GM21447 (cell line): ENCODE measurements at regions not wholly inside any gene's neighbourhood (a gene's known extent, or its start where the extent isn't known, plus 50 kb on each side); places are given as distances from the start of the nearest gene placed in this dataset.
"Not testable (repeated sequence)": the region's sequence is repeated elsewhere in the genome, so short reads cannot be mapped to it uniquely, and the experiment has no call there.

ENCODE experiments used
- ATAC-seq: cut with Tn5 transposase; IDR thresholded peaks from one replicate; pipeline ENCODE4 v1.9.1; 2021; ENCODE audit not compliant: unreplicated experiment

- ATAC-seq: no peak
Measured at GRCh38 chrX:10676235-10676957, 56.0 kb upstream of the MID1 start.

DNA sequence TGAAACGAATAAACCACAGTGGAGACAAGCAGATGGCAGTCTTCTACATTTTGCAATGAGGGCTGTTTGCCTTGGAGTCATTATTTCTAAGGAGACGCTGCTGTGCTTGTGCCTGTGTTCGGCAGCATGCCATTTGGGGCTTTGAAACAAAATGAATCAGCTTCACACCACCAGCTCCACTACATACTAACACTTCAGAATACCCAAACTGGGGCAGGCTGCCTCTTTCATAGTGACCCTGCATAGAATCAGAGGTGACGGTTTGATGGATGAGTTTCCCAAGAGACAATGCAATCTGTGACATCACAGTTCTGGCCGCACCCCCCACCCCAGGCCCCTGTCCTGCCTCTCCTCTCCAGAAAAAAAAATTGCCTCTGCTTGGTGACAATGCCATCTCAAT is 57.1 kb upstream of the MID1 start:
- no peak for ATAC-seq

- no peak for ATAC-seq
Measured at GRCh38 chrX:10679387-10679786, 59.0 kb upstream of the MID1 start.

- no peak for ATAC-seq
Measured at GRCh38 chrX:10681167-10681566, 60.8 kb upstream of the MID1 start.

- ATAC-seq: not testable (repeated sequence)
Measured at GRCh38 chrX:10683631-10684030, 63.2 kb upstream of the MID1 start.

- ATAC-seq: no peak
Measured at GRCh38 chrX:10685923-10686595, 65.7 kb upstream of the MID1 start.

DNA sequence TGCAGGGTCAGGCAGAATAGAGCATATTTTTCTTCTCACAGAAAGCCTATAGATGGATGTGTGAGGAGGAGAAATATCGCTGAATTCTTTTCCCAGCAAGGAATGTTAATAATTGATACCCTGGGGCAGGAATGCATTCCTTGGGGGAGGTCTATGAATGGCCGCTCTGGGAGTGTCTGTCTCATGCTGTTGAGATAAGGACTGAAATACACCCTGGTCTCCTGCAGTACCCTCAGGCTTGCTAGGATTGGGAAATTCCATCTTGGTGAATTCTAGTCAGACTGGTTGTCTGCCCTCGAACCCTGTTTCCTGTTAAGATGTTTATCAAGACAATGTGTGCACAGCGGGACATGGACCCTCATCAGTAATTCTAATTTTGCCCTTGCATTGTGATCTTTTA is 71.4 kb upstream of the MID1 start:
- not testable (repeated sequence) for ATAC-seq

GRCh38 chrX:10697616-10698317 is 77.4 kb upstream of the MID1 start:
- ATAC-seq: no peak

GRCh38 chrX:10698318-10698640 is 77.9 kb upstream of the MID1 start:
- ATAC-seq: no peak

DNA sequence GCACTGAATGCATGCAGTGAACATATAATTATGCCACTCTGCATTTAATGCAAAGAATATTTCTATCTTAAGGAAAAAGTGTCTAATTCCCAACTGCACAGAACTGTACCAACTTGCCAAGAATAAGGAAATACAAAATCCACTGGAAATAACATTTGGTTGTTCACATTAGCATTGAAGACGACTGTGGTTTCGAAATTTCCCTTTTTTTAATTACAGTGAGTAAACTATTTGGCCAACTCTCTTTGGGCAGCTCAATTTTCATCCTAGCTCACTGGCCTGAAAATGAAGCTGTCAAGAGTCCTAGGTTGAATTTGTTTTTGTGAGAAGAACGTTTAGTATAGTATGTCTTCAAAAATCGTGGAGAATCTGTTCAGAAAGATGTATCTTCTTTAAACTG is 81.6 kb upstream of the MID1 start:
- no peak for ATAC-seq

DNA sequence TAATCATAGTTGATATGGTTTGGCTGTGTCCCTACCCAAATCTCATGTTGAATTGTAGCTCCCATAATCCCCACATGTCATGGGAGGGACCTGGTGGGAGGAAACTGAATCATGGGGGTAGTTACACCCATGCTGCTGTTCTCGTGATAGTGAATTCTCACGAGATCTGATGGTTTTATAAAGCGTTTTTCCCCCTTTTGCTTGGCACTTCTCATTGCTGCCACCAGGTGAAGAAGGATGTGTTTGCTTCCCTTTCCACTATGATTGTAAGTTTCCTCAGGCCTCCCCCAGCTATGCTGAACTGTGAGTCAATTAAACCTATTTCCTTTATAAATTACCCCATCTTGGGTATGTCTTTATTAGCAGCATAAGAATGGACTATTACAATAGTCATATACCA is 86.0 kb upstream of the MID1 start:
- not testable (repeated sequence) for ATAC-seq

DNA sequence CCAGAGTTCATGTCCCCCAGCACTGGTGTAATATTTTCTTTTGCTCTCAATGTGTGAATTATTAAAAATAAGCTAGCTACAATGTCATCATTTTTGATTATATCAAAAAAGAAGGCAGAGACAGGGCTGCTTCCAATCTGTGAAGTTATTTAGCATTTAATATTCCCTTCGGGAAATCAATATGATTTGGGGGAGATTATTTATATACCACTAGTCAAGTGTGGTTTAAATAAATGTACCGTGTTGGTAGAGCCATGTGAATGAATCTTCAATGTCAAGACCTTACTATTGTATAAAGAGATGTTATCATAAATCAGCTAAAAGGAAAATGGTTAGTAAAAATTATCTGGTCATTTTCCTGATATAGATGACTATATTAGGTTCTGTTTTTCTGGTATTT is 87.4 kb upstream of the MID1 start:
- no peak for ATAC-seq

DNA sequence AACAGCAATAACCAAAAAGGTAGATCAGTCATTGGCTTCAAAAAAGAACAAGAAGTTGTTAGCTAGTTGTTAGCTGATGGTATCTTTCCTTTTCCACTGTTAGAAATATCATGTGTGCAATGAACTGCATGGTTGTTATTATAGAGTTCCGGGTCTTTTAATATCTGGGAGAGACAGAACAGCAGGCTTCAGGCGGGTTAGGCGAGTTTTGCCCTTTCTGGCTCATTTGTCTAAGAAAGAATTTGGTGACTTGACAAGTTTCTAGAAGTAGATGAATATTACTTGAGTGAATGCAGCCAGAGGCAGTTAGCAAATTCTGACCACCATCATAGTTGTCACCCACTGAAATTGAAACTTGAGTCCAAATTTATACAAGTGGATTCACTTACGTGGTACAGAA is 88.9 kb upstream of the MID1 start:
- ATAC-seq: no peak

GRCh38 chrX:10714531-10714930 is 94.1 kb upstream of the MID1 start:
- ATAC-seq: no peak

DNA sequence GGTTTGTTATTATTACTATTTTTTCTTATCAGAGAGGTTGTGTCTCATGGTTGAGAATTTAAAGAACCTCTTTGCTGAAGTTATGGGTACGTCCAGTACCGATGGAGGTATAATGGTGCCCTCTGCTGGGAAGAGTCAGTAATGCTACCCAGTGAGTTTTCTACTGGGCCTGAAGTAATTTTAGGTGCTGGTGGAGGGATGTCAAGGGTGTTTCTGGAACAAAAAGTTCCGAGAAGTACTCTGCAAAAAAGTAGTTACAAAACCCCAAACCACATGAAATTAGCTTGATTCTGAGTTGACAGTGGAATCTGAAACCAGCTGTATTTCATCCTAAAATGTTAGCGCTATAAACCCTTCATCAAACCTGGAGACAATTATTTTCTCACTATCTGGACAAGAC is 102.5 kb upstream of the MID1 start:
- ATAC-seq: no peak

GRCh38 chrX:10725071-10725470 is 104.7 kb upstream of the MID1 start:
- no peak for ATAC-seq

DNA sequence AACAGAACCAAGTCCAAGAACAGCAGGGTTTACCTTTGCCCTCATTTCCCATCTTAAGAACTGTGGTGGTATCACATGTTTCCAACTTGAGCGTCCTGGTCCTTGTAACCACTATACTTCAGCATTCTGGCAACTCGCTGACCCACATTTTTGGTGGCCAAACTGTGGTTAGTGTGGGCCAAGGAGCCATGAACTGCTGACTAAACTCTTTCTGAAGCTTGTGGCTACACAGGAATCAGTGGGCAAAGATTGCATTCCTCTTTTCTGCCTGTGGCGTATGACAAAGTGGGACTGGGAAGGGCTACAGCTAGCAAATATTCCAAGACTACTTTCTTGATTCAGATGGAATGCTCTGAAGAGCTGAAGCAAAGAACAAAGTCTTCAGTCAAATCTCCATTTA is 106.3 kb upstream of the MID1 start:
- no peak for ATAC-seq

GRCh38 chrX:10728806-10729389 is 108.5 kb upstream of the MID1 start:
- no peak for ATAC-seq

DNA sequence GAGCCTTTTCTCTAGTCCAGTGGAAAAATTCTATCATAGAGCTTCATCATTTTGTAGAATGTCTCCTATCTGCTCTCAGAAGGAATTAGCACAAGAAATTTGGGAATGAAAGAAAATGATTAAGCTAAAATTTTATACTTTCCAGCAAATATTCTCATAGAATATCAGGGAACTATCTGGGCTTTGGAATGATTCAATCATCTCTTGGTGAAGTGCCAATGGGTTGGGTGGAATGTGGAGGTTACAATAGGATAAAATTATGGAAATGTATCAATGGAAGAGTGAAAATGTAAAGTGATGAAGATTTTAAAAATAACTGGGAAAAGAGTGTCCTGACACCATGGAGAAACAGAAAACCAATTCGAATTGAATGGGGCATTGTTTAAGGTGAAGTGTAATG is 119.0 kb upstream of the MID1 start:
- ATAC-seq: no peak

DNA sequence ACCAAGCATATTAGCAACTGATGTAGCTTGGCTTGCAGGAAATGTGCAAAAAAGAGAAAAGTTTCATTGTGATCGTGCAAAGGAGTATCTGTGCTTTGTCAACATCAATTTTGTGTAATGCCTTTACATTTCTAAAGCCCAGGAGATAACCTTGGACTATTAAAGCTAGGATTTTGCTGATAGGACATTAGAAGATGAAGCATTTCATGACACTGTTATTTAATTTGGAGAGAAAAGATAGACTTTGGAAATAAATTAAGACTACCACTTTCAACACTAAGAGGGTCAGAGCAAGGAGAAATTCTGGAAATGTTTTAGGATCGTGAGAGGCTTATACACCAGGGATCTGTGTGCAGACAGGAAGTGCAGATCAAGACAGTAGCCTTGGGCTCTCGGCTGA is 120.6 kb upstream of the MID1 start:
- no peak for ATAC-seq

- ATAC-seq: no peak
Measured at GRCh38 chrX:10741550-10741949, 121.2 kb upstream of the MID1 start.

GRCh38 chrX:10743476-10743875 is 123.1 kb upstream of the MID1 start:
- ATAC-seq: no peak
